Activated CD8-positive, alpha-beta memory T cell treated with anti-CD3 and anti-CD28 coated beads for 48 hours (primary cell): ENCODE measurements at regions not wholly inside any gene's neighbourhood (a gene's known extent, or its start where the extent isn't known, plus 50 kb on each side); places are given as distances from the start of the nearest gene placed in this dataset.

Experiments used
- DNase-seq, 3 experiments: peaks; one replicate each; pipeline ENCODE4 v3.0.0-alpha.2; 2020; ENCODE audit warnings: low read depth in 2 of 3, low spot score in 2 of 3

GRCh38 chr7:136667584-136667983 is 200.9 kb upstream of the CHRM2 start:
- DNase-seq, result no peak

- DNase-seq, result no peak
Observed at GRCh38 chr7:136665878-136666509, 202.5 kb upstream of the CHRM2 start.

GRCh38 chr7:136664537-136664936 is 203.9 kb upstream of the CHRM2 start:
- no peak for DNase-seq

- DNase-seq, result no peak
Observed at GRCh38 chr7:136657482-136657921, 210.9 kb upstream of the CHRM2 start.

GRCh38 chr7:136656516-136656915 is 211.9 kb upstream of the CHRM2 start:
- DNase-seq, result no peak

GRCh38 chr7:136655414-136655813 is 213.0 kb upstream of the CHRM2 start:
- DNase-seq, result no peak

- no peak for DNase-seq
Observed at GRCh38 chr7:136654406-136654805, 214.0 kb upstream of the CHRM2 start.

GRCh38 chr7:136652635-136653370 is 215.6 kb upstream of the CHRM2 start:
- DNase-seq, result no peak

GRCh38 chr7:136640977-136641376 is 227.5 kb upstream of the CHRM2 start:
- no peak for DNase-seq

GRCh38 chr7:136637813-136638212 is 230.6 kb upstream of the CHRM2 start:
- DNase-seq, result no peak

GRCh38 chr7:136635751-136636150 is 232.7 kb upstream of the CHRM2 start:
- DNase-seq, result no peak

GRCh38 chr7:136618818-136619217 is 249.6 kb upstream of the CHRM2 start:
- no peak for DNase-seq

GRCh38 chr7:136617176-136617575 is 251.3 kb upstream of the CHRM2 start:
- DNase-seq, result no peak

GRCh38 chr7:136605532-136606329 is 262.7 kb upstream of the CHRM2 start:
- DNase-seq, result no peak

GRCh38 chr7:136601772-136602171 is 266.7 kb upstream of the CHRM2 start:
- no peak for DNase-seq

GRCh38 chr7:136600475-136600874 is 268.0 kb upstream of the CHRM2 start:
- DNase-seq, result no peak

- no peak for DNase-seq
Observed at GRCh38 chr7:136594739-136595144, 273.7 kb upstream of the CHRM2 start.

- DNase-seq, result no peak
Observed at GRCh38 chr7:136588216-136588615, 280.2 kb upstream of the CHRM2 start.

- no peak for DNase-seq
Observed at GRCh38 chr7:136585954-136586670, 282.3 kb upstream of the CHRM2 start.

GRCh38 chr7:136566491-136566890 is 302.0 kb upstream of the CHRM2 start:
- no peak for DNase-seq

GRCh38 chr7:136555933-136556332 is 312.5 kb upstream of the CHRM2 start:
- no peak for DNase-seq
